Body of pancreas (tissue), 4 donors: ENCODE measurements at regions not wholly inside any gene's neighbourhood (a gene's known extent, or its start where the extent isn't known, plus 50 kb on each side); places are given as distances from the start of the nearest gene placed in this dataset.
"Not testable (repeated sequence)": the region's sequence is repeated elsewhere in the genome, so short reads cannot be mapped to it uniquely, and the experiment has no call there.

ENCODE experiments used
- ATAC-seq: fragments of 150-250 bp; one replicate; pipeline ENCODE4 v1.9.1; 2016
- DNase-seq, 4 donors: peaks; one replicate each; pipeline ENCODE4 v3.0.0-alpha.2; 2019
- H3K27ac ChIP-seq, 4 donors: fragments of 200-600 bp; sonication (generic); 1 replicate in 3 of 4; 2 replicates in 1 of 4; pipeline versions ENCODE4 v1.5.1 to v1.6.1; 2016 to 2019; ENCODE audit warnings: mild to moderate bottlenecking in 1 of 4, mixed read lengths in 1 of 4, moderate library complexity in 1 of 4
- H3K27me3 ChIP-seq, 2 donors: fragments of 200-600 bp; sonication (generic); one replicate each; pipeline ENCODE4 v1.6.0; 2016; ENCODE audit warnings: mild to moderate bottlenecking in 1 of 2
- H3K36me3 ChIP-seq, 2 donors: fragments of 200-600 bp; sonication (generic); replicated peaks in 1 of 2; 2 replicates each; pipeline ENCODE4 v1.5.1; 2016; ENCODE audit warnings: low read depth in 2 of 2; ENCODE audit not compliant: insufficient read depth in 1 of 2
- H3K4me1 ChIP-seq: fragments of 200-600 bp; sonication (generic); one replicate; pipeline ENCODE4 v1.6.0; 2016
- H3K4me3 ChIP-seq, 2 donors: fragments of 200-600 bp; sonication (generic); 1 replicate in 1 of 2; 2 replicates in 1 of 2; pipeline ENCODE4 v1.5.1; 2016 to 2019
- H3K9me3 ChIP-seq, 3 donors: fragments of 200-600 bp; sonication (generic); 1 replicate in 2 of 3; 2 replicates in 1 of 3; pipeline ENCODE4 v1.5.1; 2016
- CTCF ChIP-seq, 7 experiments: fragments of 450-650 bp in 4 of 7; fragments of 200-600 bp in 3 of 7; sonication (generic) in 3 of 7; IDR thresholded peaks; one replicate each; pipeline ENCODE4 v1.5.1; 2016 to 2019; ENCODE audit warnings: antibody characterized with exemption in 7 of 7
- POLR2A ChIP-seq, 3 donors: fragments of 450-650 bp; IDR thresholded peaks; one replicate each; pipeline ENCODE4 v1.6.1; 2016; ENCODE audit warnings: antibody characterized with exemption in 3 of 3, mild to moderate bottlenecking in 2 of 3
- WGBS, 2 donors: methylation state at CpG; one replicate each; pipeline ENCODE4 v1.1.5; 2017; 5-methylcytosine and 5-hydroxymethylcytosine counted together
- intact Hi-C: fragments of 100-400 bp; cut with DNase I; formaldehyde crosslinking; loops from one replicate; pipeline ENCODE4 v1.15.1; 2023

GRCh38 chr4:54400188-54400587, 171.1 kb downstream of the PDGFRA start:
- intact Hi-C loops: no loop called here
- DNase-seq (no peak), ATAC-seq (no peak)
- WGBS, 2 donors: 41 to 91% methylated on average over 1 of the region's 1 CpG
- no peak for TF ChIP-seq CTCF (IDR thresholded peaks at IDR 0.05)
- Histone ChIP-seq H3K27me3 (no peaks in the 10 kb centered on the region), H3K36me3 (no peaks in the 10 kb centered on the region), H3K9me3 (no peaks in the 10 kb centered on the region), H3K4me1 (no peaks in the 10 kb centered on the region), H3K4me3 (no peak overlapping the region), H3K27ac (no peak overlapping the region)

DNA sequence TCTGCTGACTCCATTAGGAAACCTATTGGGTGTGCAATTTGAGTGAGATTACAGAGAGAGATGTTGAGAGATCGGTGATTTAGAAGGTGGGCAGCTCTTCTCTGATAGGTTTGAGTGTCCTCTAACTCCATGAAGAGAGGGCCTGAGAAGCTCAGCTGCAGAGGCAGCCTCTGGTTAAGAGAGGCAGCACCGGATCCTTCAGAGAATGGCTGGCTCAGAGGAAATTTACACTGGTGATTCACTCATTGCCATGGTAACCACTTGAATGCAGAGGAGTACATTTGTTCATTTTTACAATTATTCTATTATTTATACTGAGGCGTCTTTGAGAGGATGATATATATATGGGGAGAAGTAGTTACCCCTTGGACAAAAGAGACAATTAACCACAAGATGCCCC, 171.7 kb downstream of the PDGFRA start:
- DNase-seq (no peak), ATAC-seq (no peak)
- Histone ChIP-seq H3K27ac (no peak overlapping the region), H3K36me3 (no peaks in the 10 kb centered on the region), H3K9me3 (no peaks in the 10 kb centered on the region), H3K4me1 (no peaks in the 10 kb centered on the region), H3K4me3 (no peak overlapping the region), H3K27me3 (no peaks in the 10 kb centered on the region)
- WGBS, 2 donors: 40 to 67% methylated on average over 3 of the region's 3 CpGs
- intact Hi-C loops: no loop called here
- TF ChIP-seq POLR2A (IDR thresholded peaks at IDR 0.05) (no peak), CTCF (IDR thresholded peaks at IDR 0.05) (no peak)

DNA sequence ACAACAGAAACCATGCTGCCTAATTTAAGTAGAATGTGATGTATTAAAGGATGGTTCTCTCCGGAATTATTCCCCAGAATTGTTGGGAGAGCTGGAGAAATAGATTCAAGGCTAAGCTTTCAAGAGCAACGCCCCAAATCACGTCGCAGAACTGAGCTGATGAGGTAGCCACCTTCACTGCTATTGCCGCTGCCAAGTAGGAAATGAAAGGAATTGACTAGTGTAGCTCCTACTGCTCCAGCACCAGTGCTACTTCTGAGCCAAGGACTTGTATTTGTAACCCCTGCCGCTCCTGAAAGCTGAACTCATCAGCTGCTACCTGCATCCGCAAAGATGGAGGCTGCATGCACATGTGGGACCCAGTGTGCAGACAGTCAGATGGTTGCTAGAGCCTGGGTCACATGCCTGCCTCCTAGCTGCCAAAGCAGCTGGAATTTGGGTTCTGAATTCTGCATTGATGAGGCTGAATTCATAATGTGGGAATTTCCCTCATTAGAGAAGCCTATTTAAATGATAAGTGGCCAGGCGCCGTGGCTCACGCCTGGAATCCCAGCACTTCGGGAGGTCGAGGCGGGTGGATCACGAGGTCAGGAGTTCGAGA, 173.9 kb downstream of the PDGFRA start:
- H3K27me3 ChIP-seq: no peaks in the 10 kb centered on the region
- TF ChIP-seq CTCF (IDR thresholded peaks at IDR 0.05) (no peak), POLR2A (IDR thresholded peaks at IDR 0.05) (no peak)
- no peak for ATAC-seq
- H3K4me1 ChIP-seq: no peaks in the 10 kb centered on the region
- WGBS, 2 donors: 59 to 77% methylated on average over 14 to 15 of the region's 15 CpGs
- H3K36me3 ChIP-seq: no peaks in the 10 kb centered on the region
- no peaks in the 10 kb centered on the region for H3K9me3 ChIP-seq
- H3K4me3 ChIP-seq: no peak overlapping the region
- no peak overlapping the region for H3K27ac ChIP-seq
- intact Hi-C loops: no loop called here
- no peak for DNase-seq

GRCh38 chr4:54403700-54404453, 174.8 kb downstream of the PDGFRA start:
- H3K36me3 ChIP-seq: no peaks in the 10 kb centered on the region
- H3K27me3 ChIP-seq: no peaks in the 10 kb centered on the region
- H3K9me3 ChIP-seq: no peaks in the 10 kb centered on the region
- intact Hi-C loops: no loop called here
- DNase-seq (no peak), ATAC-seq (no peak)
- H3K4me3 ChIP-seq: no peak overlapping the region
- 80 to 84% methylated on average over 5 of the region's 5 CpGs for WGBS, 2 donors
- H3K27ac ChIP-seq: no peak overlapping the region
- no peak for TF ChIP-seq CTCF (IDR thresholded peaks at IDR 0.05)
- TF ChIP-seq POLR2A (IDR thresholded peaks at IDR 0.05): no peak
- no peaks in the 10 kb centered on the region for H3K4me1 ChIP-seq

DNA sequence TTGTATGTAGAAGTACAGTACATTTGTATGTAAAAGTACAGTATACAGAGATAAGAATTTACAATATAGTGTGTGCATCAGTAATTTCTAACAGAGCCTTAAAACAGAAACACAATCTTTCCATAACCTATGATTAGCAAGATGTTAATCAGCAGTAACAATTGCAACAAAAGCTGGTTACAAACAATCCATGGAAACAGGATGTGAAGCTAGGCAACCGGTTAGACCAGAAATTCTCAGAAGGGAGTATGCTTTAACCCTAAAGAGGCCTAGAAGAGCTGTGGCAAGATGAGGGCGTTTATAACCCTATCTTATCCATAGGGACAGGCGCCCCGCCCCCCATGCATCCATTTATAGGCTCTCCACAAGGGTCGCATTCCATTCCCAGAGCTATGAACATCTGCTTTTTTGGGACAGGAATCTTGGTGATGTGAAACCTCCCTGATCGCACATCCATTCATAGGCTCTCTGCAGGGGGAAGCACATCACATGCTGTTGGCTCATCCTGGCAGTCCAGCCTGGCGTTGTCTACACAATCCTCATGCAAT, 180.3 kb downstream of the PDGFRA start:
- DNase-seq, H3K4me1 ChIP-seq, H3K4me3 ChIP-seq, H3K27me3 ChIP-seq, ATAC-seq, H3K27ac ChIP-seq, H3K9me3 ChIP-seq, intact Hi-C loops, H3K36me3 ChIP-seq: not testable (repeated sequence)
- WGBS, 2 donors: 46 to 60% methylated on average over 7 of the region's 7 CpGs
